ENCODE measurements at regions not wholly inside any gene's neighbourhood (a gene's known extent, or its start where the extent isn't known, plus 50 kb on each side); places are given as distances from the start of the nearest gene placed in this dataset.

DNA sequence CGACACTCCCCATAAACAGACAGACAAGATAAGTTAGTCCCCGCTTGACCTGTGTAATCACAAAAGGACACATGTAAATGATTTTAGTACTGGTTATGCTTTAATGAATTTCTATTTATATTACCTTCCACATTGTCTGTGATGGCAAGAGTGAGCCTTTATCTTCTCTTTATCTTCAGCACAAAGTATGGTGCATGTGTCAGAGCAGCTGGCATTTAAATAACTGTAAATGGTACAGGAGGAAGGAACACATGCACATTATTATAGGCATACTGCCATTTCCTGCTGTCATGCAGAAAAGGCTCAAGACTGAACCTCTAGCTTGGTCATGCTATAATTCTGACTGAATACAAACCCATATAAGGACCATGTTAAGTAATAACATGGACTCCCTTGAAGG is 1342.7 kb upstream of the TENM4 start:
- no peak for DNase-seq (ENCODE audit: low read depth in 2 of 2)

GRCh38 chr11:80782135-80782885 is 1341.5 kb upstream of the TENM4 start:
- DNase-seq (ENCODE audit: low read depth in 2 of 2): no peak

DNA sequence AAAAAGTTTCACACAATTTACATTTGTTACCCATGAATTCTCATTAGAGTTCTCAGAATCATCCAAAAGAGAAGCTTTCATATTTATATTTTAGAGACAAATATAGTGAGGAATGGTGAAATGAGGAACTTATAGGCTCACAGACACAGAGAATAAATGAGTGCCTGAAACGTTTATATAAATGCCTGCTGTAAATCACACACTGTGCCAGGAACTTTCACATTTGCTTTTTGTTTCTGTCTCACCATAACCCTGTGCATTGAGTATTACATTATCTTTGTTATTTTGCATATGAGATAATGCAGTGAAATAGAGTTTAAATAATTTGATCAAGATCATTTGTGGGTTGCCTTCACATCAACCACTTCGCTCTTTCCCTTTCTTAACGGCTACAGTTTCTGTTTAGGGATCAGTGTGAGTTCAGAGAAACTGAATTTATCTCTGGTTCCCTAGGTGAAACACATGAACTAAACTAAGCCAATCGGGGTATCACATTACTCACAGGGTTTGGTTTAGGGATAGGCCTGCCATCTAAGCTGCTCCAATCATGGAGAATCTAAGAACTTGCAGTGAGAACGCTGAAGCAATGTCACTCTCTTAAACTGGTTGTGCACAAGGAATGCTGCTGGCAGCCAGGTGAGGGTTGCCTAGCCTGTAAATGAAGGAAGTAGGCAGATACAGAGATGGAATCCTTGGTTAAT is 1339.2 kb upstream of the TENM4 start:
- DNase-seq (ENCODE audit: low read depth in 2 of 2): no peak

DNA sequence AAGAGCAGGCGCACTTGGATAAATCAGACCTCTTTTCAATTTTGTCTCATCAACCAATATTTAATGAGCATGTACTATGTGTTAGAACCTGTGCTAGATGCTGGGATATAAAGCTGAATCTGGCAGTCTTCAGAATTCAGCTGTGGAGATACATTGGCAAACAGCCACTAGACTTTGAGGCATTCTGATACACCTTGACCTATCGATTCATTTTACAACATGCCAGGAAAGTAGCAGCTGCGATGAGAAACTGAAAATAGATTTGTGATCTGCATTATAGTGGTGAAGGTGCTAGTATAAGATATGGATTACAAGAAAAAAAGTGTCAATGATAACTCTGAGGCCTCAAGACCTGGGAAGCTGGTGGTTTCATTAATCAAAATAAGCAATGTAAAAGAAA is 1338.1 kb upstream of the TENM4 start:
- no peak for DNase-seq (ENCODE audit: low read depth in 2 of 2)

DNA sequence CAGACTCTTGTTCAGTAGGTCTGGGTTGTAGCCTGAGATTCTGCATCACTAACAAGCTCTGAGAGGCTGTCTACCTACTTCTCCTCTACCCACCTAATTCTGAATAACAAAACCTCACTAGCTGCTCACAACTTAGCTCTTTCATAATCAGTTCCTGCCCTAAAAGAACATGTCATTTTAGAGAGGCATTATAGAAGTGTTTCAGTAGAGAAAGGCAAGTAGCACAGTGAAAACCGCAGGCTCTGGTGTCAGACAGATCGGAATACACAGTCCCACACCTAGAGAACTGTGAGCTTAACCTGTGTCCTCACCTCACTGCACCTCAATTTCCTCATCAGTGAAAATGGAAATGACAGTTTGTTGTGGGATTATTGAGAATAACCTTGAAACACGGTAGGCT is 1337.6 kb upstream of the TENM4 start:
- no peak for DNase-seq (ENCODE audit: low read depth in 2 of 2)

DNA sequence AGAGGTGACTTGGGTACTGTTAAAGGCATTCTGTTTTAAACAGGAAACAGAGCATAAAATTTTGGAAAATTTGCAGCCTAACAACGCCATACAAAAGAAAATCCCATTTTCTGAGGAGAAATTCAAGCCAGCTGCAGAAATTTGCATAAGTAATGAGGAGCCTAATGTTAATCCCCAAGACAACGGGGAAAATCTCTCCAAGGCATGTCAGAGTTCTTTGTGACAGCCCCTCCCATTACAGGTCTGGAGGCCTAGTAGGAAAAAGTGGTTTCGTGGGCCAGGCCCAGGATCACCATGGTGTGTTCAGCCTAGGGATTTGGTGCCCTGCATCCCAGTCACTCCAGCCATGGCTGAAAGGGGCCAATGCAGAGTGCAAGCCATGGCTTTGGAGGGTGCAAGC is 1333.1 kb upstream of the TENM4 start:
- no peak for DNase-seq (ENCODE audit: low read depth in 2 of 2)

DNA sequence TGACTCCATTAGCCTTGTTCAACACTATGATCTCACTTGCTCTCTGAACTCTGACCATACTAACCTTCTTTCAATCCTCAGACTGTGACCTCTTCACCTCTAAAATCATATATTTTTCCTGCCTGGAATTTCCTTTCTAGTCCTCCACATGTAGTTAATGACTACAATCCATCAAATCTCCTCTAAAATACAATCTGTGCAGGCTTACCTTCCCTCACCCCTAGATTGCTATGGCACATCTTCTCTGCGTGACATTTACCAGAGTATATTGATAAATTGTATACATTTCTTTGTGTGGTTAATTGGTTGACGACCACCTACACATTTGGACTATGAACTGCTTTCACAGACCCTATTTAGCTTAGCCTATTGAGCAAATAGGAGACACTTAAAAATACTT is 1330.2 kb upstream of the TENM4 start:
- DNase-seq (ENCODE audit: low read depth in 2 of 2): no peak

GRCh38 chr11:80758787-80759186 is 1318.0 kb upstream of the TENM4 start:
- DNase-seq (ENCODE audit: low read depth in 2 of 2): no peak

- DNase-seq (ENCODE audit: low read depth in 2 of 2): no peak
Observed at GRCh38 chr11:80748207-80748925, 1307.5 kb upstream of the TENM4 start.

DNA sequence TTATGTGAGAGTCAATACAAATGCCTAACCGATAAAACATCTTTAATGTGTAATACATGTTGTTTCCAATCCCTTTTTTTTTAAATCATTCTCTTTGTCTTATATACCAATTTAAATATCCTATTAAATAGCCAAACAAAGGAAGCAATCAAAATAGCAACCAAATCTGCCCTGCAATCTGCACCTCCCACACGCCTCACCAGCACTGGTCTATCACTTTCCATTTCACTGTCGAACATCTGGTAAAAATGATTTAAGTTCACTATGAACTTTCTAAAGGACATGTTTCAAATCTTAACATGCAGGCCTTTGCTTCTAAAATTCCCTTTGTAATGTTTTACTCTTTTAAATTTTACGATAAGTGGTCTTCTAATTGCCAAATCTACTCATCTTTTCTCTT is 1305.5 kb upstream of the TENM4 start:
- no peak for DNase-seq (ENCODE audit: low read depth in 2 of 2)

GRCh38 chr11:80745416-80745815 is 1304.6 kb upstream of the TENM4 start:
- DNase-seq (ENCODE audit: low read depth in 2 of 2): no peak

DNA sequence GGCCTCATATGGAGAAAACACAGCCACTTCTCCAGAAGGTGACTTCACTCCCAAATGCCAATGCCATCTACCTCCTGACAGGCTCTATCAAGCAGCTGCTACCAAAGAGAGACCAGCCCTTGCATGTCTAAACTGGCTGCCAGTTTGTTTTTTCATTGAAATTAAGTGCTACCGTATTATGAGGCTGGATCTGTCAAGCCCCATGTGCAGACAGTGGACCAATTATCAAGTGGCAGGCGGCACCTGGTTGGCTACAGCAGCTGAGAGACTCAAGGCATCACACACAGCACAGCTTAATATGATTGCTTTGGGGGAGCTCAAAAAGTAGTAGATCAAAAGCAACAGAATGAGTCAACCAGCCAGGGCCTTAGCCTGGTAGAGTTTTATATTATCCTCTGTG is 1293.0 kb upstream of the TENM4 start:
- no peak for DNase-seq (ENCODE audit: low read depth in 2 of 2)

GRCh38 chr11:80733361-80733760 is 1292.5 kb upstream of the TENM4 start:
- DNase-seq (ENCODE audit: low read depth in 2 of 2): no peak

DNA sequence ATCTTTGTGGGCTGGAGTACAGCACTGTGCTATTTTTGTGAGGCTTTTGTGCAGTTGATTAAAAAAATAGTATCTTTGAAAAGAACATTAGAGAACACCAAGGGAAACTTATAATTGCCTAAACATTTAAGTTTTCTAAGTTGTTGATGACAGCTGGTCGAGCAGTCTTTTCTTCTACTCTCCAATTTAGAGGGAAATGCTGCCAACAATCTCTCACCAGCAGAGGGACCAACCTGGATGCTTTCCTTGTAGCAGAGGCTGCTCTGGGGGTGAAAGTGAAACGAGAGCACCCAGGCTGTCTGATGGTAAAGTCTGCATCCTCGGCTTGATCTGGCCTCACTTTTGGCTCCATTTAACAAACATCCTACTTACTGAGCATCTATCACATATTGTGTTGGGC is 1286.5 kb upstream of the TENM4 start:
- no peak for DNase-seq (ENCODE audit: low read depth in 2 of 2)

- no peak for DNase-seq (ENCODE audit: low read depth in 2 of 2)
Observed at GRCh38 chr11:80726236-80726635, 1285.4 kb upstream of the TENM4 start.

- no peak for DNase-seq (ENCODE audit: low read depth in 2 of 2)
Observed at GRCh38 chr11:80724366-80724765, 1283.5 kb upstream of the TENM4 start.

DNA sequence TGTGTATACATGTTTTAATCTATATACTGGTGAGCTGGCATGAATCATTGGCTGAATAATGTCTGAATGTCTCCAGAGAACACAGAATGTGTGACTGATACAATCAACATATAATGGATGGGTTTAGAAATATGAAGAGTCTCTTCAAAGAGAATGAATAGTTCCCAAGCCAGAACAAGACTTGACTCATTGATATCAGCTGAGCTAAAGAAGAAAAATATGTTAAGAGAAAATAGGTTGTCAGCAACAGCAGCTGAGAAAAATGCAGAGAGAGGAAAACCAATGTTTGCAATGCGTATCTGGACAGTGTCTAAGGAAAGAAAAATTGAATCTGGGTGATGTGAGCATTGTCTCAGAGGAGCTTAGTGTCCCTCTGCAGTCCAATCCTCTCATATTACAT is 1281.8 kb upstream of the TENM4 start:
- DNase-seq (ENCODE audit: low read depth in 2 of 2): no peak

- no peak for DNase-seq (ENCODE audit: low read depth in 2 of 2)
Observed at GRCh38 chr11:80720295-80720694, 1279.5 kb upstream of the TENM4 start.

GRCh38 chr11:80719292-80719646 is 1278.4 kb upstream of the TENM4 start:
- DNase-seq (ENCODE audit: low read depth in 2 of 2): no peak

DNA sequence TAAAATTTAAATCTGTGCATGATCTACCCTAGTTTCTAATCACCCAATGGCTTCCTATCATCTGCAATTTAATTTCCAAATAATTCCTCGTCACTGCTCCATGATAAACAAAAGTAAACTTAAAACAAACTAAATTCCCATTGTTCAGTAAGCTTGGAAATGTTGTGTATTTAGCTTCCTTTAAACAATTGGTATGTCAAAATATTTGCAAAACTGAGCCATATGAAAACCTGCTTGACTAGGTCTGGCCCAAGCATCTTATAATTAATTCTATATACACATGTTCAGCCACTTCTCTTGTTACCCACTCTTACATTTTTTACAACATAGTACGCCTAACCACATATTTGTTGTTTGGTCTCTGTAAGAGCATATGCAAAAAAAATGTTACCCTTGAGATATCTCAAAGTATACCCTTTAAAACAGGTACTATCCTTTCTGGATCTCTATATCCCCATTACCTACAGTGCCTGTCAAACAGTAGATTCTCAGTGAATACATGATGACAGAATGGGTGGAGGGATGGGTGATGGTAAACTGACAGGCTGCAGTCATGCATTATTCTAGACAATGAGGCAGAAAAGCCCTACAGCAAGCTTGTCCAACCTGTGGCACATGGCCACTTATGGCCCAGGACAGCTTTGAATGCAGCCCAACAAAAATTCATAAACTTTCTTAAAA is 1277.9 kb upstream of the TENM4 start:
- DNase-seq (ENCODE audit: low read depth in 2 of 2): no peak

DNA sequence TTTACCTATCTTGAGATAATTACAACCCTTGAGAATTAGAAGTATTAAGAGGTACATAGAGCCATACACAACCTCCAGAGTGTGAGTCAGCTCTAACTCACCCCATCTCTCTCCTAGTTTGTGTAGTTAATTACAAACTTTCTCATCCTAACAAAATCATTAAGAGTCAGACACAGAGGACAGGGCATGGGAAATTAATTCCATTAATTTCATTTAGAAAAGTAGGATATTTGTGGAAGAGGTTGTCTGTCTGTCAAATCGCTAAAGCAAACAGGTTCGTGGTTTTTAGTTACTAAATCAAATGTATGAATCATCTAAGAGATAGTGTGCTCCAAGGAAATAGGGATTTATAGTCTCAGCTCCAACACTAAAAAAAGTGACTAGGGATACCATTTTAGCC is 1261.4 kb upstream of the TENM4 start:
- DNase-seq (ENCODE audit: low read depth in 2 of 2): no peak

GRCh38 chr11:80700386-80700785 is 1259.6 kb upstream of the TENM4 start:
- DNase-seq (ENCODE audit: low read depth in 2 of 2): no peak
